Gastrocnemius medialis (tissue), 4 donors: ENCODE measurements at regions not wholly inside any gene's neighbourhood (a gene's known extent, or its start where the extent isn't known, plus 50 kb on each side); places are given as distances from the start of the nearest gene placed in this dataset.

Experiments
- ATAC-seq, 2 donors: fragments of 150-250 bp; one replicate each; pipeline ENCODE4 v1.9.1; 2016
- DNase-seq, 2 donors: peaks; one replicate each; pipeline ENCODE4 v3.0.0-alpha.2; 2019
- H3K27ac ChIP-seq, 4 donors: fragments of 200-600 bp; sonication (generic); 1 replicate in 1 of 4; 2 replicates in 3 of 4; pipeline ENCODE4 v1.5.1; 2016 to 2018; ENCODE audit warnings: mild to moderate bottlenecking in 2 of 4, moderate library complexity in 1 of 4
- H3K27me3 ChIP-seq, 3 donors: fragments of 200-600 bp; sonication (generic) in 2 of 3; 1 replicate in 1 of 3; 2 replicates in 2 of 3; pipeline versions ENCODE4 v1.5.1 to v1.6.0; 2016 to 2019; ENCODE audit warnings: mild to moderate bottlenecking in 1 of 3, moderate library complexity in 1 of 3
- H3K36me3 ChIP-seq, 2 donors: fragments of 200-600 bp; sonication (generic) in 1 of 2; one replicate each; pipeline ENCODE4 v1.5.1; 2017 to 2018
- H3K4me1 ChIP-seq, 2 donors: fragments of 200-600 bp; sonication (generic) in 1 of 2; one replicate each; pipeline ENCODE4 v1.5.1; 2016 to 2017; ENCODE audit warnings: mild to moderate bottlenecking in 2 of 2
- H3K4me3 ChIP-seq, 4 donors: fragments of 200-600 bp; sonication (generic) in 3 of 4; 1 replicate in 1 of 4; 2 replicates in 3 of 4; pipeline ENCODE4 v1.5.1; 2016 to 2019; ENCODE audit warnings: mild to moderate bottlenecking in 2 of 4
- H3K9me3 ChIP-seq, 3 donors: fragments of 200-600 bp; sonication (generic) in 2 of 3; 1 replicate in 1 of 3; 2 replicates in 2 of 3; pipeline ENCODE4 v1.5.1; 2016 to 2019
- CTCF ChIP-seq, 5 experiments: fragments of 450-650 bp in 3 of 5; fragments of 200-600 bp in 2 of 5; sonication (generic) in 2 of 5; IDR thresholded peaks in 4 of 5; conservative IDR thresholded peaks in 1 of 5; 1 replicate in 4 of 5; 2 replicates in 1 of 5; pipeline ENCODE4 v1.5.1; 2016 to 2019; ENCODE audit warnings: antibody characterized with exemption in 5 of 5, mild to moderate bottlenecking in 3 of 5, moderate library complexity in 3 of 5
- POLR2A ChIP-seq, 2 donors: fragments of 450-650 bp; IDR thresholded peaks; one replicate each; pipeline ENCODE4 v1.6.1; 2017; ENCODE audit warnings: antibody characterized with exemption in 2 of 2, mild to moderate bottlenecking in 2 of 2, moderate library complexity in 2 of 2
- in situ Hi-C, 4 donors: fragments of 200-750 bp; cut with MboI; loops; one replicate each; pipeline versions ENCODE4 v1.15.0 to v1.8.0; 2017; ENCODE audit warnings: low sequenced_read_pairs in 4 of 4
- intact Hi-C: fragments of 100-400 bp; cut with DNase I; formaldehyde crosslinking; loops from one replicate; pipeline ENCODE4 v1.15.1; 2023; ENCODE audit warnings: low total_unique reads

- Histone ChIP-seq H3K9me3 (no peaks in the 10 kb centered on the region), H3K27me3 (no peaks in the 10 kb centered on the region), H3K27ac (no peak overlapping the region), H3K36me3 (no peaks in the 10 kb centered on the region), H3K4me3 (no peak overlapping the region), H3K4me1 (no peaks in the 10 kb centered on the region)
- ATAC-seq, result no peak
- intact Hi-C loops, result no loop called here
- no peak for DNase-seq
- in situ Hi-C loops, result no loop called here
- TF ChIP-seq POLR2A (IDR thresholded peaks at IDR 0.05), result no peak
- TF ChIP-seq CTCF (IDR thresholded peaks at IDR 0.05 in 4 of 5, conservative IDR thresholded peaks at IDR 0.05 in 1 of 5), result no peak
These were observed 161.2 kb downstream of the IRX5 start for GRCh38 chr16:55091871-55092230.

GRCh38 chr16:55100100-55100499 lies 169.4 kb downstream of the IRX5 start:
- H3K27me3 ChIP-seq, result no peaks in the 10 kb centered on the region
- H3K4me3 ChIP-seq, result no peak overlapping the region
- no peaks in the 10 kb centered on the region for H3K36me3 ChIP-seq
- ATAC-seq (no peak), DNase-seq (no peak)
- in situ Hi-C loops (no loop called here), intact Hi-C loops (no loop called here)
- no peaks in the 10 kb centered on the region for H3K4me1 ChIP-seq
- TF ChIP-seq CTCF (IDR thresholded peaks at IDR 0.05 in 4 of 5, conservative IDR thresholded peaks at IDR 0.05 in 1 of 5), result no peak
- TF ChIP-seq POLR2A (IDR thresholded peaks at IDR 0.05), result no peak
- no peaks in the 10 kb centered on the region for H3K9me3 ChIP-seq
- H3K27ac ChIP-seq, result no peak overlapping the region

GRCh38 chr16:55101026-55101425 lies 170.4 kb downstream of the IRX5 start:
- no peak for DNase-seq
- Histone ChIP-seq H3K27ac (no peak overlapping the region), H3K4me1 (no peaks in the 10 kb centered on the region), H3K4me3 (no peak overlapping the region), H3K27me3 (no peaks in the 10 kb centered on the region), H3K9me3 (no peaks in the 10 kb centered on the region), H3K36me3 (no peaks in the 10 kb centered on the region)
- in situ Hi-C loops (no loop called here), intact Hi-C loops (no loop called here)
- no peak for ATAC-seq
- TF ChIP-seq CTCF (IDR thresholded peaks at IDR 0.05 in 4 of 5, conservative IDR thresholded peaks at IDR 0.05 in 1 of 5) (no peak), POLR2A (IDR thresholded peaks at IDR 0.05) (no peak)

DNA sequence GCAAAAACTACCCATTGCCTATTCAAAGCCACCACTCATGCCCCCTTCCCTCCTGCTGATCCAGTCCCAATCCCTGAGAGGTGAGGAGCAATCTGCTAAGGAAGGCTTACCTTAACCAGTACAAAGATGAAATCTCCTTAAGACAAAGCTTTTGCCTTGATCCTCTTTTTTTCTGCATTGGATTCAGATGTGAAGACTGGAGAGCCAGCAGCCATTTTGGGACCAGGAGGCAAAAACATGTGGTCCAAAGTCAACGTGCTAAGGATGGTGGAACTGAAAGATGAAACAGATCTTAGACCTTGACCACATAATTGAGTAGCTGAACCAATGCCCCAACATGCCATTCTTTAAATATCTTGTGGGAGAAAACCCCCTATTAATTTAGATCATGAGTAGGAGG lies 171.4 kb downstream of the IRX5 start:
- Histone ChIP-seq H3K36me3 (no peaks in the 10 kb centered on the region), H3K27me3 (no peaks in the 10 kb centered on the region), H3K9me3 (no peaks in the 10 kb centered on the region), H3K27ac (no peak overlapping the region), H3K4me1 (no peaks in the 10 kb centered on the region), H3K4me3 (no peak overlapping the region)
- ATAC-seq (no peak), DNase-seq (no peak)
- intact Hi-C loops, result no loop called here
- in situ Hi-C loops, result no loop called here
- TF ChIP-seq CTCF (IDR thresholded peaks at IDR 0.05 in 4 of 5, conservative IDR thresholded peaks at IDR 0.05 in 1 of 5) (no peak), POLR2A (IDR thresholded peaks at IDR 0.05) (no peak)

DNA sequence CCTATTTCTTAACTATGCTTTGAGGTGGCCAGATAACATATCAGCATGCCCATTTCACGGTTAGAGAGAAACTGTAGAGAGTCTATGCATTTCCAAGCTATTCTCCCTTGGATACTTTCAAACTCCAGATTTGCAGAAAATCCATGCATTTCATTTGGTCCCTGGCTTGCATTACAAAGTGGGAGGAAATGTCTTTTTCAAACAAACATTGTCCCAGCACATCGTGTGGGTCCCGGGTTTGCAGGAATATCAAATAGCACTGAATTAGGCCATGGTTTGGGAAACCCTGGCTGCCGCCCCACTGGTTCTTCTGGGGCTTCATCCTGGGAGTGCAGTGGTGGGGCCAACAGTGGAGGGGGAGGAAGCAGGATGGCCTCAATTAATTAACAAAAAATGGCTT lies 171.9 kb downstream of the IRX5 start:
- no peaks in the 10 kb centered on the region for H3K4me1 ChIP-seq
- H3K9me3 ChIP-seq, result no peaks in the 10 kb centered on the region
- in situ Hi-C loops (no loop called here), intact Hi-C loops (no loop called here)
- no peaks in the 10 kb centered on the region for H3K36me3 ChIP-seq
- H3K4me3 ChIP-seq, result no peak overlapping the region
- TF ChIP-seq CTCF (IDR thresholded peaks at IDR 0.05 in 4 of 5, conservative IDR thresholded peaks at IDR 0.05 in 1 of 5) (no peak), POLR2A (IDR thresholded peaks at IDR 0.05) (no peak)
- H3K27me3 ChIP-seq, result no peaks in the 10 kb centered on the region
- DNase-seq, result no peak
- ATAC-seq, result no peak
- H3K27ac ChIP-seq, result no peak overlapping the region
